GM18858 (cell line): ENCODE measurements at regions not wholly inside any gene's neighbourhood (a gene's known extent, or its start where the extent isn't known, plus 50 kb on each side); places are given as distances from the start of the nearest gene placed in this dataset.

Experiments used
- ATAC-seq: cut with Tn5 transposase; IDR thresholded peaks from one replicate; pipeline ENCODE4 v1.9.1; 2021; ENCODE audit not compliant: unreplicated experiment

- ATAC-seq = no peak
These were observed 315.9 kb upstream of the TGFBR2 start for GRCh38 chr3:30290479-30290878.

GRCh38 chr3:30292192-30292893 is 314.1 kb upstream of the TGFBR2 start:
- ATAC-seq = no peak

GRCh38 chr3:30293621-30294240 is 312.7 kb upstream of the TGFBR2 start:
- no peak for ATAC-seq

- no peak for ATAC-seq
These were observed 312.1 kb upstream of the TGFBR2 start for GRCh38 chr3:30294241-30294667.

GRCh38 chr3:30297112-30297511 is 309.3 kb upstream of the TGFBR2 start:
- no peak for ATAC-seq

GRCh38 chr3:30299674-30300385 is 306.6 kb upstream of the TGFBR2 start:
- ATAC-seq = no peak

- no peak for ATAC-seq
These were observed 305.6 kb upstream of the TGFBR2 start for GRCh38 chr3:30300809-30301208.

- peak; percentile 61 for ATAC-seq
These were observed 304.4 kb upstream of the TGFBR2 start for GRCh38 chr3:30302027-30302426.

GRCh38 chr3:30303770-30304169 is 302.6 kb upstream of the TGFBR2 start:
- ATAC-seq = no peak

GRCh38 chr3:30305021-30305420 is 301.4 kb upstream of the TGFBR2 start:
- ATAC-seq = no peak

GRCh38 chr3:30306896-30307295 is 299.5 kb upstream of the TGFBR2 start:
- ATAC-seq = no peak

- ATAC-seq = no peak
These were observed 298.9 kb upstream of the TGFBR2 start for GRCh38 chr3:30307372-30307950.

- ATAC-seq = no peak
These were observed 298.3 kb upstream of the TGFBR2 start for GRCh38 chr3:30308131-30308530.

GRCh38 chr3:30309961-30310954 is 296.1 kb upstream of the TGFBR2 start:
- ATAC-seq = no peak

GRCh38 chr3:30311781-30312180 is 294.6 kb upstream of the TGFBR2 start:
- no peak for ATAC-seq

- ATAC-seq = no peak
These were observed 292.6 kb upstream of the TGFBR2 start for GRCh38 chr3:30313840-30314239.

GRCh38 chr3:30314757-30315325 is 291.6 kb upstream of the TGFBR2 start:
- no peak for ATAC-seq

GRCh38 chr3:30315447-30315846 is 291.0 kb upstream of the TGFBR2 start:
- no peak for ATAC-seq

GRCh38 chr3:30317561-30317960 is 288.8 kb upstream of the TGFBR2 start:
- ATAC-seq = no peak

- ATAC-seq = no peak
These were observed 288.3 kb upstream of the TGFBR2 start for GRCh38 chr3:30318110-30318509.
